ENCODE measurements at regions not wholly inside any gene's neighbourhood (a gene's known extent, or its start where the extent isn't known, plus 50 kb on each side); places are given as distances from the start of the nearest gene placed in this dataset.
A peak's percentile ranks its signal among the peaks of the same experiment; 100 is the strongest.

GRCh38 chr20:6200092-6200491, 77.3 kb upstream of the FERMT1 start:
- TF ChIP-seq CTCF (IDR thresholded peaks at IDR 0.05), result no peak
- no peaks in the 10 kb centered on the region for H3K4me1 Mint-ChIP-seq (ENCODE audit: low read depth)
- H3K36me3 Mint-ChIP-seq (ENCODE audit: low read depth), result no peaks in the 10 kb centered on the region
- peaks cover 1% of the 10 kb centered on the region; the same call in 1 of the 2 replicates for H3K27me3 Mint-ChIP-seq (ENCODE audit: insufficient read depth)
- no peak for DNase-seq
- H3K27ac Mint-ChIP-seq, result no peak overlapping the region
- no peak overlapping the region for H3K4me3 Mint-ChIP-seq
- peaks cover 15% of the 10 kb centered on the region for H3K9me3 Mint-ChIP-seq

- H3K4me1 Mint-ChIP-seq (ENCODE audit: low read depth), result no peaks in the 10 kb centered on the region
- no peak for TF ChIP-seq CTCF (IDR thresholded peaks at IDR 0.05)
- H3K9me3 Mint-ChIP-seq, result no peaks in the 10 kb centered on the region
- H3K4me3 Mint-ChIP-seq, result no peak overlapping the region
- H3K36me3 Mint-ChIP-seq (ENCODE audit: low read depth), result no peaks in the 10 kb centered on the region
- peaks cover 1% of the 10 kb centered on the region; the same call in 1 of the 2 replicates for H3K27me3 Mint-ChIP-seq (ENCODE audit: insufficient read depth)
- H3K27ac Mint-ChIP-seq, result no peak overlapping the region
- no peak for DNase-seq
Measured at GRCh38 chr20:6185268-6185667, 62.4 kb upstream of the FERMT1 start.

DNA sequence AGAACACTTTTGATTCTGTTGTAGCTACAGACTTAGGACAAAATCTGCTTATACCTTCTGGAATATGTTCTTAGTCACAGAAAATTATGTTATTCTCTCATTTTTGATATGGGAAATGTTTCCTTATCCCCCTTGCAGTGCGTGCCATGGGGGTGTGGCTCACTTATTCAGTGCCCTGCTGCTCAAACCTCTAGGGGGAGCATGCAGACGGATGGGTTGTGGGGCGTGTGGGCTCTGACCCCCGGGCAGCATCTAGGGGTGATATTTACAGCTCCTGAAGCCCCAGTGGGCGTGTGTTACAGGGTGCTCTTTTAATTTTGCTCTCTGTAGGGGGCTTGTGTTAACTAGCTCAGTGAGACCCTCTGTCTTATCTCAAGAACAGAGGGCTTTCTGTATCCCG, 61.3 kb upstream of the FERMT1 start:
- TF ChIP-seq CTCF (IDR thresholded peaks at IDR 0.05), result peak; percentile 21; the same call in 1 of the 2 replicates
- Mint-ChIP-seq H3K9me3 (no peaks in the 10 kb centered on the region), H3K36me3 (ENCODE audit: low read depth) (no peaks in the 10 kb centered on the region), H3K4me3 (no peak overlapping the region), H3K4me1 (ENCODE audit: low read depth) (no peaks in the 10 kb centered on the region), H3K27me3 (ENCODE audit: insufficient read depth) (peaks cover 1% of the 10 kb centered on the region; the same call in 1 of the 2 replicates), H3K27ac (no peak overlapping the region)
- DNase-seq, result no peak

DNA sequence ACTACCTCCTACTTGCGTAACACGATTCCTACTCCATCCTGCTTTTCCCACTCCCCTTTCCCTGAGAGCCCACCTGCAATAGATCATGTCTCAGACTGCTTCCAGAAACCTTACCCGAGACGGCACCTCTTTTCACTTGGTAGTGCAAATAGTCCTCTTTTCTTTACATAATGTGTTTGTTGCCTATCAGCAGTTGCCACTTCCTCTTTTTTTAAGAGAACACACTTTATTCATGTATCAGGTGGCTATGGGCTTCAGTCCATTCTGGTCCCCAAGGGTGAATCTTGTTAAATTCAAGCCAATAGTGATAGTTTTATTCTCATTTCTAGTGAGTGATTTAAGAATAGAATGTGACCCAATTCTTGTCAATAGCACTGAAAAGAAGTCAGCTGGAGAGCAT, 57.7 kb upstream of the FERMT1 start:
- no peaks in the 10 kb centered on the region for H3K27me3 Mint-ChIP-seq (ENCODE audit: insufficient read depth)
- no peak for TF ChIP-seq CTCF (IDR thresholded peaks at IDR 0.05)
- no peaks in the 10 kb centered on the region for H3K36me3 Mint-ChIP-seq (ENCODE audit: low read depth)
- no peaks in the 10 kb centered on the region for H3K4me1 Mint-ChIP-seq (ENCODE audit: low read depth)
- no peak overlapping the region for H3K4me3 Mint-ChIP-seq
- no peak for DNase-seq
- no peaks in the 10 kb centered on the region for H3K9me3 Mint-ChIP-seq
- no peak overlapping the region for H3K27ac Mint-ChIP-seq

GRCh38 chr20:6178537-6178936, 55.7 kb upstream of the FERMT1 start:
- no peaks in the 10 kb centered on the region for H3K36me3 Mint-ChIP-seq (ENCODE audit: low read depth)
- peaks cover 1% of the 10 kb centered on the region; the same call in 1 of the 2 replicates for H3K27me3 Mint-ChIP-seq (ENCODE audit: insufficient read depth)
- no peaks in the 10 kb centered on the region for H3K4me1 Mint-ChIP-seq (ENCODE audit: low read depth)
- H3K27ac Mint-ChIP-seq, result no peak overlapping the region
- H3K9me3 Mint-ChIP-seq, result no peaks in the 10 kb centered on the region
- H3K4me3 Mint-ChIP-seq, result no peak overlapping the region
- peak; percentile 16 for DNase-seq
- peak; percentile 65; the same call in 1 of the 2 replicates for TF ChIP-seq CTCF (IDR thresholded peaks at IDR 0.05)

DNA sequence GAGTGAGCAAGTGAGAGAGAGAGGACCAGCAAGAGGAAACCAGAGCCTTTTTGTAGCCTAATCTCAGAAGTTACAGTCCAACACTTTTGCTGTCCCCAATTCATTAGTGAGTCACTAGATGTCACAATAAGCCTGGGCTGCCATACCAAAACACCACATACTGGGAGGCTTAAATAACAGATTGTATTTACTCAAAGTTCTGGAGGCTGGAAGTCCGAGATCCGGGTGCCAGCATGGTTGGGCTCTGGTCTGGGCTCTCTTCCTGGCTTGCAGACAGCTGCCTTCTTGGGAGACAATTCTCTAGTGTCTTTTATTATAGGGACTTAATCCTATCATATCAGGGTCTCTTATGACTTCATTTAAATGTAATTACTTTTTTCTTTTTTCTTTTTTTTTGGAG, 50.7 kb upstream of the FERMT1 start:
- Mint-ChIP-seq H3K4me1 (ENCODE audit: low read depth) (no peaks in the 10 kb centered on the region), H3K36me3 (ENCODE audit: low read depth) (no peaks in the 10 kb centered on the region)
- no peak for DNase-seq

More for the DNA sequence above, 50.7 kb upstream of the FERMT1 start:
- Mint-ChIP-seq H3K4me3 (no peak overlapping the region), H3K27me3 (ENCODE audit: insufficient read depth) (peaks cover 1% of the 10 kb centered on the region; the same call in 1 of the 2 replicates), H3K9me3 (no peaks in the 10 kb centered on the region), H3K27ac (no peak overlapping the region)
- no peak for TF ChIP-seq CTCF (IDR thresholded peaks at IDR 0.05)

All from HFFc6 (cell line).